ENCODE measurements at regions not wholly inside any gene's neighbourhood (a gene's known extent, or its start where the extent isn't known, plus 50 kb on each side); places are given as distances from the start of the nearest gene placed in this dataset.

DNA sequence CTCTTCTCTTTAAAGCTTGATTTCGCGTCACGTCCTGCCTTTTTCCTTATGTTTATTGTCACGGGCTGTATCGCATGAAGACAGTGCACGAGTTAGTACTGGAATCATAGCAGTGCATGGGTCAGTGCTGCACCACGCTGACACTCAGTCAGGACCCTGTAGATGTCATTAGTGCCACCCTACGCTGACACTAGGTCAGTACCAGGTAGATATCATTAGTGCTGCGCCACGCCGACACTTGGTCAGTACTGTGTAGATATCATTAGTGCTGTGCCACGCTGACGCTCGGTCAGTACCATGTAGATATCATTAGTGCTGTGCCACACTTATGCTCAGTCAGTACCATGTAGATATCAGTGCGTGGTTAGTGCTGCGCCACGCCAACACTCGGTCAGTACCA is 106.2 kb upstream of the ZNF469 start:
- TF ChIP-seq POLR2A (IDR thresholded peaks at IDR 0.05; ENCODE audit: low read depth, low read length), result no peak
- TF ChIP-seq TAF1 (IDR thresholded peaks at IDR 0.05; ENCODE audit: low read depth, low read length), result no peak
- no peak for TF ChIP-seq POLR2AphosphoS5 (IDR thresholded peaks at IDR 0.05; ENCODE audit: low read depth, low read length)
- no peak for TF ChIP-seq PAX5 (IDR thresholded peaks at IDR 0.05; ENCODE audit: insufficient read depth, low read length, severe bottlenecking)
